LNCaP clone FGC (cell line): ENCODE measurements at regions not wholly inside any gene's neighbourhood (a gene's known extent, or its start where the extent isn't known, plus 50 kb on each side); places are given as distances from the start of the nearest gene placed in this dataset.

Experiments used
- DNase-seq: peaks from one replicate; pipeline ENCODE4 v3.0.0-alpha.2; 2011; ENCODE audit warnings: low read depth
- H3K4me3 ChIP-seq: 2 replicates; pipeline ENCODE4 v1.5.1; 2011; ENCODE audit warnings: mild to moderate bottlenecking, low read depth, low read length, control low read depth
- CTCF ChIP-seq: IDR thresholded peaks from 2 replicates; pipeline ENCODE4 v1.5.1; 2012; ENCODE audit warnings: mild to moderate bottlenecking; ENCODE audit not compliant: control insufficient read depth, insufficient read depth; ENCODE audit errors: extremely low read depth

- no peak overlapping the region for H3K4me3 ChIP-seq
- DNase-seq: no peak
- no peak for TF ChIP-seq CTCF
These were observed 231.5 kb downstream of the HAO1 start for GRCh38 chr20:7708782-7709181.

GRCh38 chr20:7710440-7710839 is 229.8 kb downstream of the HAO1 start:
- no peak overlapping the region for H3K4me3 ChIP-seq
- no peak for DNase-seq
- TF ChIP-seq CTCF: no peak

GRCh38 chr20:7712661-7713060 is 227.6 kb downstream of the HAO1 start:
- DNase-seq: no peak
- no peak overlapping the region for H3K4me3 ChIP-seq
- TF ChIP-seq CTCF: no peak

GRCh38 chr20:7714549-7714948 is 225.7 kb downstream of the HAO1 start:
- TF ChIP-seq CTCF: no peak
- H3K4me3 ChIP-seq: no peak overlapping the region
- no peak for DNase-seq

- no peak for DNase-seq
- H3K4me3 ChIP-seq: no peak overlapping the region
- no peak for TF ChIP-seq CTCF
These were observed 223.8 kb downstream of the HAO1 start for GRCh38 chr20:7716286-7716972.

- no peak for DNase-seq
- no peak overlapping the region for H3K4me3 ChIP-seq
- TF ChIP-seq CTCF: no peak
These were observed 217.7 kb downstream of the HAO1 start for GRCh38 chr20:7722564-7722963.

GRCh38 chr20:7723284-7723683 is 217.0 kb downstream of the HAO1 start:
- no peak overlapping the region for H3K4me3 ChIP-seq
- DNase-seq: no peak
- TF ChIP-seq CTCF: no peak
